H9 (cell line): ENCODE measurements at regions not wholly inside any gene's neighbourhood (a gene's known extent, or its start where the extent isn't known, plus 50 kb on each side); places are given as distances from the start of the nearest gene placed in this dataset.

ENCODE experiments used
- DNase-seq: peaks from one replicate; pipeline ENCODE4 v3.0.0-alpha.2; 2017
- H2AFZ ChIP-seq: one replicate; pipeline ENCODE4 v1.6.1; 2013; ENCODE audit warnings: mild to moderate bottlenecking, low read length, control low read depth, moderate library complexity
- H2AK5ac ChIP-seq: 2 replicates; pipeline ENCODE4 v1.6.1; 2013; ENCODE audit warnings: low read length, control low read depth, mixed read lengths; ENCODE audit not compliant: insufficient read length
- H2BK120ac ChIP-seq: one replicate; pipeline ENCODE4 v1.6.1; 2013; ENCODE audit warnings: low read depth, mild to moderate bottlenecking, low read length, control low read depth, inconsistent platforms; ENCODE audit not compliant: poor library complexity, severe bottlenecking
- H2BK12ac ChIP-seq: 2 replicates; pipeline ENCODE4 v1.6.1; 2013; ENCODE audit warnings: low read length, control low read depth, mixed read lengths, low read depth; ENCODE audit not compliant: insufficient read length
- H2BK15ac ChIP-seq: 2 replicates; pipeline ENCODE4 v1.6.1; 2013; ENCODE audit warnings: low read depth, low read length, control low read depth
- H2BK20ac ChIP-seq: one replicate; pipeline ENCODE4 v1.6.1; 2013; ENCODE audit warnings: low read depth, mild to moderate bottlenecking, low read length, control low read depth, inconsistent platforms; ENCODE audit not compliant: poor library complexity, severe bottlenecking
- H2BK5ac ChIP-seq: 2 replicates; pipeline ENCODE4 v1.6.1; 2013; ENCODE audit warnings: low read length, control low read depth, mixed read lengths; ENCODE audit not compliant: insufficient read length
- H3K14ac ChIP-seq: 2 replicates; pipeline ENCODE4 v1.6.1; 2013; ENCODE audit warnings: low read length, control low read depth; ENCODE audit not compliant: insufficient read depth
- H3K18ac ChIP-seq: 2 replicates; pipeline ENCODE4 v1.6.1; 2013; ENCODE audit warnings: low read depth, mild to moderate bottlenecking, mixed read lengths, low read length, control low read depth; ENCODE audit not compliant: insufficient read length
- H3K23ac ChIP-seq: 2 replicates; pipeline ENCODE4 v1.6.1; 2013; ENCODE audit warnings: low read length, control low read depth, mixed read lengths, low read depth; ENCODE audit not compliant: insufficient read length
- H3K23me2 ChIP-seq: 2 replicates; pipeline ENCODE4 v1.6.1; 2013; ENCODE audit warnings: low read depth, mild to moderate bottlenecking, mixed read lengths, low read length, control low read depth; ENCODE audit not compliant: insufficient read length, poor library complexity, severe bottlenecking
- H3K27ac ChIP-seq: 2 replicates; pipeline ENCODE4 v1.5.1; 2013; ENCODE audit warnings: low read length, control low read depth, mixed read lengths, low read depth; ENCODE audit not compliant: insufficient read length
- H3K27me3 ChIP-seq: 2 replicates; pipeline ENCODE4 v1.6.1; 2013; ENCODE audit warnings: low read length, control low read depth, inconsistent platforms; ENCODE audit not compliant: insufficient read depth
- H3K4ac ChIP-seq: 2 replicates; pipeline ENCODE4 v1.6.1; 2013; ENCODE audit warnings: low read depth, mild to moderate bottlenecking, control low read depth, inconsistent platforms, low read length, moderate library complexity
- H3K4me1 ChIP-seq: 2 replicates; pipeline ENCODE4 v1.6.1; 2013; ENCODE audit warnings: low read length, control low read depth, inconsistent platforms; ENCODE audit not compliant: insufficient read depth
- H3K4me2 ChIP-seq: 2 replicates; pipeline ENCODE4 v1.6.1; 2013; ENCODE audit warnings: low read length, control low read depth, mixed read lengths; ENCODE audit not compliant: insufficient read length, insufficient read depth
- H3K56ac ChIP-seq: 2 replicates; pipeline ENCODE4 v1.6.1; 2013; ENCODE audit warnings: low read depth, mild to moderate bottlenecking, mixed read lengths, low read length, control low read depth; ENCODE audit not compliant: insufficient read length
- H3K79me1 ChIP-seq: 2 replicates; pipeline ENCODE4 v1.6.1; 2013; ENCODE audit warnings: low read depth, mild to moderate bottlenecking, moderate library complexity, low read length, control low read depth, inconsistent platforms; ENCODE audit not compliant: insufficient read depth, poor library complexity, severe bottlenecking
- H3K79me2 ChIP-seq: 2 replicates; pipeline ENCODE4 v1.6.1; 2013; ENCODE audit warnings: low read length, control low read depth, inconsistent platforms; ENCODE audit not compliant: insufficient read depth
- H3K9ac ChIP-seq: 2 replicates; pipeline ENCODE4 v1.6.1; 2013; ENCODE audit warnings: low read length, control low read depth, mixed read lengths; ENCODE audit not compliant: insufficient read length; ENCODE audit errors: extremely low read depth
- H3K9me3 ChIP-seq: one replicate; pipeline ENCODE4 v1.6.1; 2013; ENCODE audit warnings: low read depth, low read length, inconsistent platforms; ENCODE audit not compliant: control insufficient read depth
- H3T11ph ChIP-seq: one replicate; pipeline ENCODE4 v1.6.1; 2013; ENCODE audit warnings: mild to moderate bottlenecking, low read length, control low read depth, inconsistent platforms
- H4K20me1 ChIP-seq: one replicate; pipeline ENCODE4 v1.6.1; 2013; ENCODE audit not compliant: control insufficient read depth, insufficient read length, insufficient read depth
- H4K5ac ChIP-seq: 2 replicates; pipeline ENCODE4 v1.6.1; 2013; ENCODE audit warnings: low read depth, mild to moderate bottlenecking, mixed read lengths, low read length, control low read depth; ENCODE audit not compliant: insufficient read length
- H4K8ac ChIP-seq: replicated peaks from 2 replicates; pipeline ENCODE4 v1.6.1; 2013; ENCODE audit warnings: low read length, control low read depth, mixed read lengths, low read depth; ENCODE audit not compliant: insufficient read length
- H4K91ac ChIP-seq: 2 replicates; pipeline ENCODE4 v1.6.1; 2013; ENCODE audit warnings: low read depth, mild to moderate bottlenecking, moderate library complexity, mixed read lengths, low read length, control low read depth; ENCODE audit not compliant: insufficient read length
- H3K27ac Mint-ChIP-seq, 3 experiments: 2 replicates in 2 of 3; 3 replicates in 1 of 3; pipeline ENCODE4 v1.8.0; 2020 to 2021; ENCODE audit warnings: mixed read lengths in 3 of 3, mild to moderate bottlenecking in 1 of 3, moderate library complexity in 1 of 3
- H3K27me3 Mint-ChIP-seq: 2 replicates; pipeline ENCODE4 v1.8.0; 2021; ENCODE audit warnings: low read depth, mild to moderate bottlenecking, moderate library complexity, mixed read lengths
- H3K36me3 Mint-ChIP-seq, 3 experiments: 2 replicates in 2 of 3; 3 replicates in 1 of 3; pipeline ENCODE4 v1.8.0; 2020 to 2021; ENCODE audit warnings: low read depth in 3 of 3, mixed read lengths in 3 of 3; ENCODE audit not compliant: insufficient read depth in 1 of 3
- H3K4me1 Mint-ChIP-seq, 2 experiments: 2 replicates each; pipeline ENCODE4 v1.8.0; 2020; ENCODE audit warnings: mixed read lengths in 2 of 2
- H3K4me3 Mint-ChIP-seq, 2 experiments: 2 replicates in 1 of 2; 3 replicates in 1 of 2; pipeline ENCODE4 v1.8.0; 2020 to 2021; ENCODE audit warnings: mild to moderate bottlenecking in 2 of 2, mixed read lengths in 2 of 2, moderate library complexity in 1 of 2
- H3K9me3 Mint-ChIP-seq, 2 experiments: 2 replicates in 1 of 2; 3 replicates in 1 of 2; pipeline ENCODE4 v1.8.0; 2020; ENCODE audit warnings: mild to moderate bottlenecking in 2 of 2, mixed read lengths in 2 of 2, moderate library complexity in 1 of 2
- WGBS: extraction: QIAGEN DNeasy Blood & Tissue Kit; methylation state at CpG from one replicate; pipeline ENCODE4 v1.1.7; 2013; ENCODE audit warnings: missing lambda C conversion rate, low lambda C conversion rate, mixed read lengths; ENCODE audit not compliant: insufficient read length; ENCODE audit errors: extremely low coverage; 5-methylcytosine and 5-hydroxymethylcytosine counted together
- TF ChIP-seq, protein P1 (sequence below): fragments of 200-600 bp; sonication (generic); conservative IDR thresholded peaks from 3 replicates; pipeline ENCODE4 v1.8.0; 2021; ENCODE audit warnings: antibody characterized with exemption, mild to moderate bottlenecking

DNA sequence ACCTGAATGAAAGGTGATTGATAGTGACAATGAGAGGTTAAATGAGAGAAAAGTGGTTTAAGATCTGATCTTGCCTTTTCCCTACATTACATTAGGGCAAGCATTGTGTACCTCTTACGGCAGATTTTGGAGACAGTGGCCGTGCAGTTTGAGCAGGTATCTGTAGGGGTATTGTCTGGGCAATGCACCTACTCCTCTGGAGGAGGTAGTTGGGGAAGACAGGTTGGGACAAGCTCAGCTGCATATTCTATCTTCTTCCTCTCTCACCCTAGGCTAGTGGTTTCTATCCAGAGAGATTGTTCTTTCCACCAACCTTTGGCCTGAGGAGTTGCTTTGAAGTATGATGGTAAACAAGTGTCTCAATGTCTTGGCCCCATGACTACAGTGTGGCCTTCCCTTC lies 323.2 kb downstream of the CYP26B1 start:
- no peak overlapping the region for H2AK5ac ChIP-seq
- WGBS = no CpG with 5 or more reads among the region's 2 CpGs
- no peaks in the 10 kb centered on the region for H3K23me2 ChIP-seq
- H2BK12ac ChIP-seq = no peak overlapping the region
- H4K91ac ChIP-seq = no peak overlapping the region
- no peak overlapping the region for H3K56ac ChIP-seq
- Mint-ChIP-seq H3K36me3 (peaks cover 0 to 10% (median 0%) of the 10 kb centered on the region in 3 experiments; a peak in 1 of 7 replicates), H3K27me3 (peaks cover 1% of the 10 kb centered on the region; the same call in 1 of the 2 replicates), H3K9me3 (peaks cover 18 to 19% of the 10 kb centered on the region in 2 experiments), H3K4me1 (peaks cover 0 to 3% of the 10 kb centered on the region in 2 experiments; a peak in 2 of 4 replicates), H3K27ac (no peak overlapping the region), H3K4me3 (no peak overlapping the region)
- H3K9me3 ChIP-seq = no peaks in the 10 kb centered on the region
- TF ChIP-seq, protein P1, sequence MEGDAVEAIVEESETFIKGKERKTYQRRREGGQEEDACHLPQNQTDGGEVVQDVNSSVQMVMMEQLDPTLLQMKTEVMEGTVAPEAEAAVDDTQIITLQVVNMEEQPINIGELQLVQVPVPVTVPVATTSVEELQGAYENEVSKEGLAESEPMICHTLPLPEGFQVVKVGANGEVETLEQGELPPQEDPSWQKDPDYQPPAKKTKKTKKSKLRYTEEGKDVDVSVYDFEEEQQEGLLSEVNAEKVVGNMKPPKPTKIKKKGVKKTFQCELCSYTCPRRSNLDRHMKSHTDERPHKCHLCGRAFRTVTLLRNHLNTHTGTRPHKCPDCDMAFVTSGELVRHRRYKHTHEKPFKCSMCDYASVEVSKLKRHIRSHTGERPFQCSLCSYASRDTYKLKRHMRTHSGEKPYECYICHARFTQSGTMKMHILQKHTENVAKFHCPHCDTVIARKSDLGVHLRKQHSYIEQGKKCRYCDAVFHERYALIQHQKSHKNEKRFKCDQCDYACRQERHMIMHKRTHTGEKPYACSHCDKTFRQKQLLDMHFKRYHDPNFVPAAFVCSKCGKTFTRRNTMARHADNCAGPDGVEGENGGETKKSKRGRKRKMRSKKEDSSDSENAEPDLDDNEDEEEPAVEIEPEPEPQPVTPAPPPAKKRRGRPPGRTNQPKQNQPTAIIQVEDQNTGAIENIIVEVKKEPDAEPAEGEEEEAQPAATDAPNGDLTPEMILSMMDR = no peak
- H3T11ph ChIP-seq = no peak overlapping the region
- H4K20me1 ChIP-seq = no peaks in the 10 kb centered on the region
- no peak overlapping the region for H2BK15ac ChIP-seq
- no peaks in the 10 kb centered on the region for H3K27me3 ChIP-seq
- H2BK5ac ChIP-seq = no peak overlapping the region
- no peak overlapping the region for H4K8ac ChIP-seq
- H3K4me1 ChIP-seq = no peaks in the 10 kb centered on the region
- no peak overlapping the region for H2AFZ ChIP-seq
- no peak overlapping the region for H3K4ac ChIP-seq
- H2BK20ac ChIP-seq = no peak overlapping the region
- H3K4me2 ChIP-seq = no peak overlapping the region
- no peak overlapping the region for H4K5ac ChIP-seq
- H3K79me1 ChIP-seq = no peaks in the 10 kb centered on the region
- H3K79me2 ChIP-seq = no peaks in the 10 kb centered on the region
- H3K23ac ChIP-seq = no peak overlapping the region
- no peak overlapping the region for H3K27ac ChIP-seq
- no peak overlapping the region for H3K18ac ChIP-seq
- no peak overlapping the region for H3K14ac ChIP-seq
- DNase-seq = no peak
- no peak overlapping the region for H2BK120ac ChIP-seq
- H3K9ac ChIP-seq = no peak overlapping the region
